DOHH2 (cell line): ENCODE measurements at regions not wholly inside any gene's neighbourhood (a gene's known extent, or its start where the extent isn't known, plus 50 kb on each side); places are given as distances from the start of the nearest gene placed in this dataset.
"Not testable (repeated sequence)": the region's sequence is repeated elsewhere in the genome, so short reads cannot be mapped to it uniquely, and the experiment has no call there.

Experiments
- H3F3A ChIP-seq: fragments of 200-600 bp; sonication (generic), shearing (Covaris generic); 2 replicates; pipeline ENCODE4 v1.6.0; 2016; ENCODE audit warnings: antibody characterized with exemption, mild to moderate bottlenecking; ENCODE audit not compliant: control insufficient read depth, insufficient read depth
- H3K27ac ChIP-seq: fragments of 200-600 bp; sonication (generic); 2 replicates; pipeline ENCODE4 v1.5.1; 2014; ENCODE audit warnings: low read depth, mild to moderate bottlenecking, low read length, moderate library complexity
- H3K27me3 ChIP-seq: fragments of 200-600 bp; sonication (generic); 2 replicates; pipeline ENCODE4 v1.6.1; 2014; ENCODE audit warnings: mild to moderate bottlenecking, low read length, mixed read lengths; ENCODE audit not compliant: control insufficient read depth
- H3K36me3 ChIP-seq: fragments of 200-600 bp; sonication (generic); 2 replicates; pipeline ENCODE4 v1.6.1; 2014; ENCODE audit warnings: mild to moderate bottlenecking, low read length, moderate library complexity, mixed read lengths; ENCODE audit not compliant: control insufficient read depth
- H3K4me1 ChIP-seq: fragments of 200-600 bp; sonication (generic); 2 replicates; pipeline ENCODE4 v1.6.1; 2014; ENCODE audit warnings: mild to moderate bottlenecking, low read length, mixed read lengths; ENCODE audit not compliant: control insufficient read depth
- H3K4me2 ChIP-seq: fragments of 200-600 bp; sonication (generic); 2 replicates; pipeline ENCODE4 v1.6.0; 2014; ENCODE audit warnings: mild to moderate bottlenecking, low read length, moderate library complexity
- H3K4me3 ChIP-seq: fragments of 200-600 bp; sonication (generic); 2 replicates; pipeline ENCODE4 v1.5.1; 2014; ENCODE audit warnings: mild to moderate bottlenecking, low read length, mixed read lengths
- H3K79me2 ChIP-seq: fragments of 200-600 bp; sonication (generic); 2 replicates; pipeline ENCODE4 v1.6.1; 2014; ENCODE audit warnings: mild to moderate bottlenecking, low read length, mixed read lengths; ENCODE audit not compliant: control insufficient read depth
- H3K9me2 ChIP-seq: fragments of 200-600 bp; sonication (generic); replicated peaks from 2 replicates; pipeline ENCODE4 v1.6.1; 2014; ENCODE audit warnings: mild to moderate bottlenecking, low read length, mixed read lengths; ENCODE audit not compliant: control insufficient read depth
- H3K9me3 ChIP-seq: fragments of 200-600 bp; sonication (generic); 2 replicates; pipeline ENCODE4 v1.6.1; 2014; ENCODE audit warnings: antibody characterized with exemption, low read length, mixed read lengths; ENCODE audit not compliant: control insufficient read depth, insufficient read depth
- H4K20me1 ChIP-seq: fragments of 200-600 bp; sonication (generic); 2 replicates; pipeline ENCODE4 v1.6.0; 2014; ENCODE audit warnings: low read depth, mild to moderate bottlenecking, antibody characterized with exemption, low read length, moderate library complexity; ENCODE audit not compliant: control insufficient read depth, insufficient read depth

DNA sequence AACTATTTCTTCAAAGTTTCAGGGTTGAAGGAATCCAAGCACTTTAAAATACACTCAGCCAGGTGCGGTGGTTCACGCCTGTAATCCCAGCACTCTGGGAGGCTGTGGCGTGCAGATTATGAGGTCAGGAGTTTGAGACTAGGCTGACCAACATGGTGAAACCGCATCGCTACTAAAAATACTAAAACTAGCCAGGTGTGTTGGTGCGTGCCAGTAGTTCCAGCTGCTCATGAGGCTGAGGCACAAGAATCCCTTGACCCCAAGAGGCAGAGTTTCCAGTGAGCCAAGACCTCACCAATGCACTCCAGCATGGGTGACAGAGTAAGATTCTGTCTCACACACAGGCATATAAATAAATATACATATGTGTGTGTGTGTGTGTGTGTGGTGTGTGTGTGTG lies 85.2 kb downstream of the HSFY2 start:
- not testable (repeated sequence) for H3K4me2 ChIP-seq, H3K27ac ChIP-seq, H3K9me2 ChIP-seq, H3K9me3 ChIP-seq, H3K79me2 ChIP-seq, H3K4me3 ChIP-seq, H3K36me3 ChIP-seq, H3K4me1 ChIP-seq, H3K27me3 ChIP-seq, H3F3A ChIP-seq, H4K20me1 ChIP-seq

DNA sequence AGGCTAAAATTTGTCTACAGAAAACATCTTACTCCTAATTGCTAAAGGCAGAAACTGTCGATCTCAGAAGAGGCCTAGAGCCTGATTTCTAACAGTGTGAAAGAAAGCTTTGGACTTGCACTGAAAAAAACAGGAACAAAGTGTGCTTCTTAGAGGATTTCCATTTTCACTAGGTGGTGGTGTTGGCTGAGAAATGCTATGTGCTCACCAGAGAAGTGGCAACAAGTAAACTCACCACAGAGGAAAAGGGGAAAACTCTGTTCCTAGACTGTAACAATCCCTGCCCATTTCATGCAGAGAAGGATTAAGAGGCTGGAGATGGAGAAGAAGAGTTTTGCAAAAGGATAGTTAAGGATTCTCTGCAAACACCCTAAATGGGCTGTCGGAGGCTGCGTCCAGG lies 84.1 kb downstream of the HSFY2 start:
- H3K9me2 ChIP-seq, H3K4me1 ChIP-seq, H3K4me2 ChIP-seq, H3K27me3 ChIP-seq, H3K4me3 ChIP-seq, H3K36me3 ChIP-seq, H3K9me3 ChIP-seq, H3K79me2 ChIP-seq, H4K20me1 ChIP-seq, H3K27ac ChIP-seq, H3F3A ChIP-seq: not testable (repeated sequence)

DNA sequence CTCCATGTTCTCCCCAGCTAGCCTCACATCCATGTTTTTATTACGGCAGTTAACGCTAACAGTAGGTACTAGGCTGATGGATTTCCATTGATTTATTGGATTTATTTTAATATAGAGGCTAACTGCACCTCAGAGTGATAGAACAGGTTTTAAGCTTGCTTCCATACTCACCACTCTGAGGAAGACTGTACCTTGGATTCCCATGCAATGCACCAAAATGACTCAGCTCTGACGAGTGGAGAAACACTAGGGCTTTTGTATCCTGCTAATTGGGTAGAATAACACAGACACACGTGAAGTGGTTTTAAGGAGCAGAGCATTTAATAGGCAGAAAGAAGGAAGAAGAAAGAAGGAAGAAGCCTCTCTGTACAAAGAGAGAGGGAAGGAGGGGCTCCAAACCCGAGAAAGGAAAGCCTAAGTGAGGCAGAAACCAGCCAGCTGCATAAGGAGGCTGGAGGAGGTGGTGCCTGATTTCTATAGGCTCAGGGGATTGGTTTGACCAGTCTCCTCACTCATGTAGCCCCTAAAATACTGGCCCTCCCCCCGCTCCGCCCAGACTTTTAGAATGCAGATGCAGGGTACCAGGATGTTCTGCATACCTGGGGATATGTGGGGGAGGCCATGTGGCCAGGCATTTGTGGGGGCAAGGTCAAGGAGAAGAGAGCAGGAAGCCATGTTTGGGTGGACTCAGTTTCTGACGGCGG lies 83.5 kb downstream of the HSFY2 start:
- not testable (repeated sequence) for H3K4me3 ChIP-seq, H3K36me3 ChIP-seq, H3K4me2 ChIP-seq, H3K4me1 ChIP-seq, H3K9me3 ChIP-seq, H3F3A ChIP-seq, H3K79me2 ChIP-seq, H3K27me3 ChIP-seq, H3K27ac ChIP-seq, H4K20me1 ChIP-seq, H3K9me2 ChIP-seq

DNA sequence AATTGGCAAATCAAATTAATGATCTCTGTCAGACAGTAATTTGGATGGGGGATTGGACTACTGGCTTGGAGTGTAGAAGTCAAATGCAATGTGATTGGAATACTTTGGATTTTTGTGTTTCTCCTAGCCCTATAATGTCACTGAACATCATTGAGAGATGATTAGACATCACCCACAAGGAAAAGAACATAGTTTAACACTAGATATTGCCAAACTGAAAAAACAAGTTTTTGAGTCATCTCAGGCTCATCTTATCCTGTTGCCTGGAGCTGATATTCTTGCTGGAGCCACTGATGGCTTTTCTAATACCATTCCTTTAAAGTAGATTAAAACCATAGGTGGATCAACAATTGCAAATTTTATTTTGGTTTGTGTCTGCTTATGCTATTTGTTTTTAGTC lies 76.7 kb downstream of the HSFY2 start:
- not testable (repeated sequence) for H4K20me1 ChIP-seq, H3K9me2 ChIP-seq

DNA sequence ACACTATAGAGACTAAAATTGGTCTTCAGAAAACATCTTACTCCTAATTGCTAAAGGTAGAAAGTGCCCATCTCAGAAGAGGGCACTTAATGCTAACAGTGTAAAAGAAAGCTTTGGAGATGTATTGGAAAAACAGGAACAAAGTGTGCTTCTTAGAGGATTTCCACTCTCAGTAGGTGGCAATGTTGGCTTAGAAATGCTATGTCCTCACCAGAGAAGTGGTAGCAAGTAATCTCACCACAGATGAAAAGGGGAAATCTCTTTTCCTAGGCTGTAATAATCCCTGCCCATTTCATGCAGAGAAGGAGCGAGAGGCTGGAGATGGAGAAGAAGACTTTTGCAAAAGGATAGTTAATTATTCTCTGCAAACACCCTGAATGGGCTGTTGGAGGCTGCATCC lies 69.3 kb downstream of the HSFY2 start:
- not testable (repeated sequence) for H3K9me3 ChIP-seq, H3K36me3 ChIP-seq, H3K27ac ChIP-seq, H3K79me2 ChIP-seq, H3K27me3 ChIP-seq, H3F3A ChIP-seq, H3K9me2 ChIP-seq, H4K20me1 ChIP-seq, H3K4me2 ChIP-seq, H3K4me3 ChIP-seq, H3K4me1 ChIP-seq

More for the DNA sequence above, 76.7 kb downstream of the HSFY2 start:
- H3K27ac ChIP-seq, H3K4me2 ChIP-seq, H3K4me3 ChIP-seq, H3K9me3 ChIP-seq, H3K4me1 ChIP-seq, H3K27me3 ChIP-seq, H3K36me3 ChIP-seq, H3K79me2 ChIP-seq, H3F3A ChIP-seq: not testable (repeated sequence)

DNA sequence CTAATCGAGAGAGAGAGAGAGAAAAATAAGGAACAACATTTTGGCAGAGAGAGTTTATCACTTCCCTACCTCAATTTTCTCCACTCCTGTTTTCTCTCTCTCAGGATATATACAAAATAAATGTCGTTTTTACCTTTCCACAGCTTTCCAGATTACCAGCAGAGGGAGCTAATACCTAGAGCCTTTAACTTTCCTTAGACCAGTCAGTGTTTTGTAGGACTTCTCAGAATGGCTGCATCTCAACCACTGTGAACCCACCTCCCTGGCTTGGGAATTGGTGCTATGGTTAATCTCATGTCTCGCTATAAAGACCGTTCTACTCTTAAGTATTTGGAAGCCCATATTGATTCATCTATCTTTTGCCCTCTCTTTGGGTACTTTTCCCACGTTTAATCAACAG lies 61.8 kb downstream of the HSFY2 start:
- not testable (repeated sequence) for H3K9me3 ChIP-seq, H3K27ac ChIP-seq, H4K20me1 ChIP-seq, H3F3A ChIP-seq, H3K4me1 ChIP-seq, H3K27me3 ChIP-seq, H3K36me3 ChIP-seq, H3K79me2 ChIP-seq, H3K4me3 ChIP-seq, H3K9me2 ChIP-seq, H3K4me2 ChIP-seq

DNA sequence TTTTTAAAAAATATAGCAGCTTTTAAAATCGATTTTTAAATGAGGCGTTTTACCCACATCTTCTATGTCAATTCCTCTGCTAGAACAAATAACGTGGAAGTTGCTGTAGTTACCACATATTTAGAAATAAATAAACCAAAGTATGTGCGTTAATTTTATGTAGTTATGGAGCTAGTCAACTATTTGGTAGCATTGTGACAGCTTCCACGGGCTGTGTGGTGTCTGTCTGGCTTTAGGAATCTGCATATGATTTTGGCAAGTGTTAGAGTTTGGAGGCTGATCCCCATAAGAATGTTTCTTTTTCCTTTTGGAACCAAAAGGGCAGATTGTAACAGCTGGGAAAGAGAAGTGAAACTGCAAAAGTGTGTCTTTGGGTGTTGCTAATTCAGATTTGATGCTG lies 59.8 kb downstream of the HSFY2 start:
- not testable (repeated sequence) for H3K9me2 ChIP-seq, H3K36me3 ChIP-seq, H3K27me3 ChIP-seq, H3K79me2 ChIP-seq, H4K20me1 ChIP-seq, H3K27ac ChIP-seq, H3K4me3 ChIP-seq, H3F3A ChIP-seq, H3K9me3 ChIP-seq, H3K4me2 ChIP-seq, H3K4me1 ChIP-seq

DNA sequence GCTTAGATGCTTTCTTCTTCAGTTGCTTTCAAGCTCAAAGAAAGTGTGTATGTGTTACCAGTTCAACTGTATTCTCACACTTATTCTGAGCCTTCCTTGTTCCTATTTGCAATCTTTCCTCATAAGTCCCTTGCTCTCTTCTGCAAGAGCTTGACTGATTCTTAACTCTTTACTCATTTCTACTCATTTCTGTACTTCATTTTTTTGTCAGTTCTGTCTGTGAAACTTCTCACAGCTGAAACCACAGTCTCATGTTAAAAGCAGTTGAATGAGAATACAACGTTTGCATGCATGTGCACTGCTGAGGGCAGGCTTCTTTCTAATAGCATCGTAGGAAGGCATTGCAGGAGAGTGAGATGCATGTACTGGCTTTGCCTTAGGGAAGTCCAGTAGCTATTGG lies 54.8 kb downstream of the HSFY2 start:
- not testable (repeated sequence) for H3F3A ChIP-seq, H4K20me1 ChIP-seq, H3K4me3 ChIP-seq, H3K27ac ChIP-seq, H3K9me2 ChIP-seq, H3K9me3 ChIP-seq, H3K36me3 ChIP-seq, H3K4me1 ChIP-seq, H3K27me3 ChIP-seq, H3K79me2 ChIP-seq, H3K4me2 ChIP-seq
